HUES64 (cell line): ENCODE measurements at regions not wholly inside any gene's neighbourhood (a gene's known extent, or its start where the extent isn't known, plus 50 kb on each side); places are given as distances from the start of the nearest gene placed in this dataset.
"Not testable (repeated sequence)": the region's sequence is repeated elsewhere in the genome, so short reads cannot be mapped to it uniquely, and the experiment has no call there.

ENCODE experiments used
- H3K27ac ChIP-seq: 2 replicates; pipeline ENCODE4 v1.7.0; 2013; ENCODE audit warnings: low read depth, low read length, inconsistent platforms
- H3K27me3 ChIP-seq: 2 replicates; pipeline ENCODE4 v1.6.1; 2013; ENCODE audit warnings: mild to moderate bottlenecking, low read length; ENCODE audit not compliant: insufficient read depth
- H3K36me3 ChIP-seq: 2 replicates; pipeline ENCODE4 v1.6.1; 2013; ENCODE audit warnings: mild to moderate bottlenecking, low read length; ENCODE audit not compliant: insufficient read depth
- H3K4me1 ChIP-seq: 2 replicates; pipeline ENCODE4 v1.6.1; 2013; ENCODE audit warnings: mild to moderate bottlenecking, low read length, moderate library complexity; ENCODE audit not compliant: insufficient read depth
- H3K4me3 ChIP-seq: 2 replicates; pipeline ENCODE4 v1.5.1; 2013; ENCODE audit warnings: mild to moderate bottlenecking, low read length, moderate library complexity
- H3K9ac ChIP-seq: 2 replicates; pipeline ENCODE4 v1.6.1; 2013; ENCODE audit warnings: mild to moderate bottlenecking, low read depth, low read length
- H3K9me3 ChIP-seq: 2 replicates; pipeline ENCODE4 v1.6.1; 2013; ENCODE audit warnings: low read depth, low read length; ENCODE audit not compliant: insufficient read depth
- WGBS: fragments of 150-250, 120-280 bp; methylation state at CpG from one replicate; pipeline ENCODE4 v1.1.7; 2013; ENCODE audit warnings: missing lambda C conversion rate; 5-methylcytosine and 5-hydroxymethylcytosine counted together

DNA sequence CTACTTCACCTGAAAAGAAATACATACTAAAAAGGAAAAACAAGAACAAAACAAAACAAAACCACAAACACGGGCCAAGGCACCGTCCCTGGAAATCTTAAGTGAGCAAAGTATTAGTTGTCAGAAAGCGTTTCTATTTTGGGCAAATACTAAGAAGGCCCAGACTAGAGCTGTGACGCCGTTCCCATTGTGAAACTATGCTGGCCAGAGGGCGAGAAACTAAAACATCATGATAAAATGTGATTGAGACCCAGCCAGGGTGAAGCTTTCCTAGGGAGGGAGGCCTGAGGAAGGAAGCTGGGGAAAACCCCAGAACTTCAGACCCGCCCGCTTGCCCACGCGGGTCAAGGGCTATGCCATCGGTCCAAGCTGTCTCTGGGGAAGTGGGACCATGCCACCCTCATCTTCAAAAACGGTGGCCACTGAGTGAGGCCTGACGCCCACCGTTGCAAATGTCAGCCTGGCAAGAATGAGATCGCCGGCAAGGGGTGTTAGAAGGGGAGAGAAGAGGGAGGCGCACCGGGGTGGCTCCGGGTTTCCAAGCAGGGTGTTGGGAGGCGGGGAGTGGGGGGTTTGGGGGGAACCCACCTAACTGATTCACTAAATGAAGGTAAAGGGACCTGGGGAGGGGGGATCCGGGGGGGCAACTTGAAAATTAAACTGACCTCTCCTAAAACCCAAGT lies 1950.9 kb upstream of the DEFB115 start:
- H3K27ac ChIP-seq = no peak overlapping the region
- no peak overlapping the region for H3K4me3 ChIP-seq
- H3K9ac ChIP-seq = no peak overlapping the region
- peaks cover 76% of the 10 kb centered on the region for H3K9me3 ChIP-seq
- H3K27me3 ChIP-seq = no peaks in the 10 kb centered on the region
- H3K4me1 ChIP-seq = no peaks in the 10 kb centered on the region
- 81% methylated on average over 21 of the region's 21 CpGs for WGBS
- H3K36me3 ChIP-seq = no peaks in the 10 kb centered on the region

DNA sequence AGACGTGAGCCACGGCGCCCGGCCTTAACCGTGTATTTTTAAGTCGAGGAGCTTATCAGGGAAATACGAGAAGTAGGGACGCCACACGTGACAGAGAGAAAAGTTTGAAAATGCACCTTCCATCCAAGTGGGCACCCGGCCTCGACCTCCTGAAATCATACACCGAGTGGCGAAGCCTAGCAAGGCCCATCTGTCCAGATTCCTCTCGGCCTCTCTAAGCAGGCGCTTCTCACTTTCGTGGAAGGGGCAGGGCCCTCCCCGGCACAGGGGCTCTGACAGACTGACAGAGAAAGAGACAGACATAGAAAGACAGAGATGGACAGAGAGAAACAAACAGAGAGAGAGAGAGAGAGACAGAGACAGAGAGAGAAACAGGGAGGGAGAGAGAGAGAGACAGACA lies 1950.0 kb upstream of the DEFB115 start:
- peaks cover 74% of the 10 kb centered on the region for H3K9me3 ChIP-seq
- not testable (repeated sequence) for H3K27ac ChIP-seq, H3K36me3 ChIP-seq, H3K27me3 ChIP-seq, H3K9ac ChIP-seq, H3K4me1 ChIP-seq, H3K4me3 ChIP-seq
- 87% methylated on average over 13 of the region's 17 CpGs for WGBS

DNA sequence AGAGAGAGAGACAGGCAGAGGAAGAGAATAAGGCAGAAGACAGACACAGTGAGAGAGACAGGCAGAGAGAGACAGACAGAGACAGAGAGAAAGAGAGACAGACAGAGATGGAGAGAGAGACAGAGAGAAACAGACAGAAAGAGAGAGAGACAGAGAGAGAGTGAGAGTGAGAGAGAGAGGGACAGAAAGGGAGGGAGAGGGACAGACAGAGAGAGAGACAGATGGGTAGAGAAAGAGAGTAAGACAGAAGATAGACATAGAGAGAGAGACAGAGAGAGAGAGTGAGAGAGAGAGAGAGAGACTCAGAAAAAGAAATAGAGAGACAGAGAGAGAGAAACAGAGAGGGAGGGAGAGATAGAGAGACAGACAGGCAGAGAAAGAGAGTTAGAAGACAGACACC lies 1948.5 kb upstream of the DEFB115 start:
- not testable (repeated sequence) for H3K9ac ChIP-seq, H3K27me3 ChIP-seq, H3K36me3 ChIP-seq, H3K4me3 ChIP-seq, H3K27ac ChIP-seq, H3K4me1 ChIP-seq
- peaks cover 72% of the 10 kb centered on the region for H3K9me3 ChIP-seq

DNA sequence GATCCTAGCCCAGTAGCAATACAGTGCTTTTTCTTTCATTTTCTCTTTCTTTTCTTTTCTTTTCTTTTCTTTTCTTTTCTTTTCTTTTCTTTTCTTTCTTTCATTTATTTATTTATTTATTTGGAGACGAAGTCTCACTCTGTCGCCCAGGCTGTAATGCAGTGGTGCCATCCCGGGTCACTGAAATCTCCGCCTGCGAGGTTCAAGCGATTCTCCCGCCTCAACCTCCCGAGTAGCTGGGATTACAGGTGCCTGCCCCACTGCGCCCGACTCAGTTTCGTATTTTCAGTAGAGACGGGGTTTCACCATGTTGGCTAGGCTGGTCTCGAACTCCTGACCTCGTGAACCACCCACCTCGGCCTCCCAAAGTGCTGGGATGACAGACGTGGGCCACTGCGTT lies 1948.0 kb upstream of the DEFB115 start:
- not testable (repeated sequence) for H3K4me1 ChIP-seq, H3K9ac ChIP-seq, H3K27me3 ChIP-seq, H3K27ac ChIP-seq, H3K4me3 ChIP-seq, H3K36me3 ChIP-seq
- H3K9me3 ChIP-seq = peaks cover 73% of the 10 kb centered on the region
- WGBS = 89% methylated on average over 17 of the region's 17 CpGs

DNA sequence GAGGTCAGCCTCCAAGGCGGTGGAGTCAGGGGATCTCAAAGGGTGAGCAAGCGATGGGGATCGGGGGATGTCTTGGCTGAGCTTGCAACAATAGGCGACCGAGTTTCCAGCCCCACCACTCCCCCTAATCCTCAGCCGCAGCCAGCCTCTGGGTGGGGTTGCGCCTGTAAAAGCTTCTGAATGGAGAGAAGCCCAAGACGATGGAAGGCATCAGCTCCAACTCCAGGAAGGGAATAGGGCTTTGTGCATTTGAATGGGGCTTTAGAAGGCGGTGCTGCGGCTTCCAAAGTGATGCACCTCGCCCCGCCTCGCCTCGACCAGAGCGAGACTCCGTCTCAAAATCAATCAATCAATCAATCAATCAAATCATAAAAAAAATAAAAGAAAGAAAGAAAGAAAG lies 1946.4 kb upstream of the DEFB115 start:
- peaks cover 65% of the 10 kb centered on the region for H3K9me3 ChIP-seq
- not testable (repeated sequence) for H3K9ac ChIP-seq, H3K4me3 ChIP-seq, H3K27me3 ChIP-seq, H3K27ac ChIP-seq, H3K36me3 ChIP-seq, H3K4me1 ChIP-seq
- 91% methylated on average over 10 of the region's 16 CpGs for WGBS

DNA sequence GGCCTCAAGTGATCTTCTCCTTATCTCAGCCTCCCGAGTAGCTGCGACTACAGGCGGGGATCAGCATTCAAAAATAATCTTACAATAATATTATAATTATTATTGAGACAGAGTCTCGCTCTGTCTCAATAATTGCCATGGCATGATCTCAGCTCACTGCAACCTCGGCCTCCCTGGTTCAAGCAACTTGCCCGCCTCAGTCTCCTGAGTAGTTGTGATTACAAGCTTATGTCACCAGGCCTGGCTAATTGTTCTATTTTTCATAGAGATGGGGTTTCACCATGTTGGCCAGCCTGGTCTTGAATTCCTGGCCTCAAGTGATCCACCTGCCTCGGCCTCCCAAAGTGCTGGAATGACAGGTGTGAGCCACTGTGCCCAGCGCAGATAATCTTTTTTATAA lies 1944.8 kb upstream of the DEFB115 start:
- peaks cover 66% of the 10 kb centered on the region for H3K9me3 ChIP-seq
- H3K9ac ChIP-seq, H3K4me3 ChIP-seq, H3K4me1 ChIP-seq, H3K36me3 ChIP-seq, H3K27me3 ChIP-seq, H3K27ac ChIP-seq: not testable (repeated sequence)
- WGBS = 65% methylated on average over 5 of the region's 8 CpGs

DNA sequence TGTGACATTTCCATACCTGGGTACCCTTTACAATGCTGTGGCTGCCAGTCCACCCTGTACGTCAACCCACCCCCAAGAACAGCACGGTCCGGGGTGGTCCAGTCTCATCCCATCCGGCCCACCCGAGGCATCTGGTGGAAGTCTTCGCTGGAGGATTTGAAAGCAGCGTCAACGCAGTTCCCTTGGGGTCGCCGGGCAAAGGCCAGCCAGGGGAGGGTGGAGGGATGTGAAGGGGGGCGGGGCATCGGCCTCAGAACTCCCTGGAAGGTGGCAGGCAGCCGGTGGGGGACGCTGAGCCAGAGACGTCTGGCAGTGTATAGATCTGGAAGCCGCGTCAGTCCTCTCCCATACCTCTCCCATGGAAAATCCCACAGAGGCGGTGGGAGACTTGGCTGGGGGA lies 1944.0 kb upstream of the DEFB115 start:
- H3K27me3 ChIP-seq = no peaks in the 10 kb centered on the region
- H3K4me3 ChIP-seq = no peak overlapping the region
- no peak overlapping the region for H3K27ac ChIP-seq
- no peak overlapping the region for H3K9ac ChIP-seq
- H3K36me3 ChIP-seq = no peaks in the 10 kb centered on the region
- WGBS = 85% methylated on average over 15 of the region's 18 CpGs
- no peaks in the 10 kb centered on the region for H3K4me1 ChIP-seq
- peaks cover 69% of the 10 kb centered on the region for H3K9me3 ChIP-seq

DNA sequence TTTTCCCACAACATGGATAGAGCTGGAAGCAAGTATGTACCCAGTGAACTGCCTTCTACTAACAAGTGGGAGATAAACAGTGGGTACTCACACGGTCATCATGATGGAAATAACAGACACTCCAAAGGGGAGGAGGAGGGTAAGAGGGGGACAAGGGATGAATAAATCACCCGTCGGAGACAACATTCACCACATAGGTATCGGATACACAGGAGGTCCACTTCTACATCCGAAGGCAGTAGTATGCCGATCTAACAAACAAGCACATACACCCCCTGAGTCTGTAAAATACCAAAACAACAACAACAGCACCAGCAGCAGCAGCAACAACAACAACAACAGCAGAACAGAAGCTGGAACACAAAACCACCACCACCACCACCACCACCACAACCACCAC lies 1943.2 kb upstream of the DEFB115 start:
- no peaks in the 10 kb centered on the region for H3K36me3 ChIP-seq
- no peaks in the 10 kb centered on the region for H3K4me1 ChIP-seq
- no peak overlapping the region for H3K4me3 ChIP-seq
- peaks cover 71% of the 10 kb centered on the region for H3K9me3 ChIP-seq
- no peak overlapping the region for H3K27ac ChIP-seq
- H3K27me3 ChIP-seq = no peaks in the 10 kb centered on the region
- WGBS = 82% methylated on average over 6 of the region's 6 CpGs
- no peak overlapping the region for H3K9ac ChIP-seq

DNA sequence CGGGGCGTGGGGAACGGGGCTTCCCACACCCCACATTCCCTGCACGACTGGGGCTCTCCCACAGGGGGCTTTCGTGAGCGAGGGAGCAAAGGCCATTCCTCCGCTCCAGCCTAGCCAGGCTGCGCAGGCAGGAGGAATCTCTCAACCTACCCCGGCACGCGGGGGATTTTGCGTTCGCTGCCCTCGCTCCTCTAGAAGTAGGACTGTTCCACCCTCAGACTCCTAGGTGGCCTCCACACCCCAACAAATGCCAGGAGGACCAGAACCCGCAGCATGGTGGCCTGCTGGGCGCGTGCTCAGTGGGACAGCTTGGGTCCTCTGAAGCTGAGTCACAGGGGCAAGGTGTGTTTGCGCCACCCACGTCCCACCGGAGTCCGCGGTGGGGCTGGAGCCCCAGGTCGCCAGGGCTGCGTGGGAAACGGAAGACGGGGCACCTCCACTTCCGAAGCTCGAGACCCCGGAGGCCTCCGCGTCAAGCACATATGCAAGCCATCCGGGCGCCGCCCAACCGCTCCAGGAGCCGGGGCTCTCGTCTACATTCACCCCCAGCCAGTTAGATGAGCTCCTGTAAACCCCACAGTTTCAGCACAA lies 1938.5 kb upstream of the DEFB115 start:
- Histone ChIP-seq H3K9ac (no peak overlapping the region), H3K36me3 (no peaks in the 10 kb centered on the region), H3K27me3 (no peaks in the 10 kb centered on the region), H3K27ac (no peak overlapping the region), H3K9me3 (peaks cover 79% of the 10 kb centered on the region), H3K4me3 (no peak overlapping the region), H3K4me1 (no peaks in the 10 kb centered on the region)
- 90% methylated on average over 37 of the region's 37 CpGs for WGBS

DNA sequence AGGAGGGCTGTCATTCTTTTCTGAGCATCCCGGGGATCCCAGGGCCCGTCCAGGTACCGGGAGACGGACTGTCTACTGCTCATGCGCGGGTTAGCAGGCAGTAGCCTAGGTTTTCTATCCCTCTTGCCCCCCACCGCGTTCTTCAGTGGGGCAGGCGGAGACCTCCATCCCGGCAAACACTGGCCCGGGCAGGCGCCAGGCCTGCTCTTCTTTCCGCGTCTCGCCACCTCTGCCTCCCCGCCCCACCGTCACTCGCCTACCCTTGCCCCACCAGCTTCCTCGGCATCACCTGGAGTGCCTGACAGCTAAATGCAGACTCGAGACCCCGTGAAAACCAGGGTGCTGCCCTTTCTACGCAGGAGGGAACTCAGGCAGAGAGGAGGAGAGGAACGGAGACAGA lies 1937.7 kb upstream of the DEFB115 start:
- WGBS = 88% methylated on average over 23 of the region's 23 CpGs
- no peak overlapping the region for H3K27ac ChIP-seq
- peaks cover 79% of the 10 kb centered on the region for H3K9me3 ChIP-seq
- no peaks in the 10 kb centered on the region for H3K4me1 ChIP-seq
- H3K4me3 ChIP-seq = no peak overlapping the region
- no peak overlapping the region for H3K9ac ChIP-seq
- H3K27me3 ChIP-seq = no peaks in the 10 kb centered on the region
- H3K36me3 ChIP-seq = no peaks in the 10 kb centered on the region

DNA sequence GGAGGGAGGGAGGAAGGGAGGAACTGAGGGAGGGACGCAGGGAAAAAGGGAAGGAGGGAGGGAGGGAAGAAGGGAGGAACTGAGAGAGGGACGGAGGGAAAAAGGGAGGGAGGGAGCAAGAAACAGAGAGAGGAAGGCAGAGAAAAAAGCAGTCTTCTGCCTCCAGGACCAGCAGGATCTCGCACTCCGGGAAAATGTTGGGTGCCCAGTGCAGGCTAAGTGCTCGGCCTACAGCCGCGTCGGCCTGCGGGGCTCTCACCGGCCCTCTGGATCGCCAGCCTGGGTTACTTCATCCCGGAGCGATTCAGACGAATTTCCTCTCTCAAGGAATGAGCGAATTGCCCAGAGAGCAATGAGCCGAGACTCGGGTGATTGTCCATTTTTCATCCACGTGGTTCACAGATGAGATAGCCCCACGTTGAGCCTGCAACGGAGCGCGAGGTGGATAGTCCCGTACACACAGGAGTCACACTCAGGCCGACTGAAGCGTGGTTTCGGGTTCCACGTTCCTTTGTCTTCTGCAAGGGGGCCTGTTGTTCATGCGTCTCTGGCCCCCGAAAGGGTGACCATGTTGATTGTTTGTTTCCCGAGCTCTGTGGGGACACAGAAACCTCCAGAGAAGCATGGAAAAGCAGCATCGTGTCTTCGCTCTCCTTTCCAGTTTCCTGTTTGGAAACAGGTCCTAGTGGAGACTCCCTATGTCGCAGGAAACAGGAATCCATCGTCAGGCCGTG lies 1937.1 kb upstream of the DEFB115 start:
- WGBS = 83% methylated on average over 35 of the region's 35 CpGs
- H3K4me1 ChIP-seq, H3K4me3 ChIP-seq: not testable (repeated sequence)

More for the DNA sequence above, 1937.1 kb upstream of the DEFB115 start:
- H3K9ac ChIP-seq, H3K36me3 ChIP-seq, H3K27ac ChIP-seq, H3K27me3 ChIP-seq: not testable (repeated sequence)
- peaks cover 80% of the 10 kb centered on the region for H3K9me3 ChIP-seq
